PC-9 (cell line): ENCODE measurements at regions not wholly inside any gene's neighbourhood (a gene's known extent, or its start where the extent isn't known, plus 50 kb on each side); places are given as distances from the start of the nearest gene placed in this dataset.

Experiments
- EZH2 ChIP-seq: fragments of 200-600 bp; sonication (generic); IDR thresholded peaks from 2 replicates; pipeline ENCODE4 v1.8.0; 2017; ENCODE audit warnings: antibody characterized with exemption, low read depth
- TF ChIP-seq, protein P1 (sequence below): fragments of 200-600 bp; sonication (generic); conservative IDR thresholded peaks from 2 replicates; pipeline ENCODE4 v1.6.1; 2017; ENCODE audit warnings: mixed run types, antibody characterized with exemption, mild to moderate bottlenecking, moderate library complexity

DNA sequence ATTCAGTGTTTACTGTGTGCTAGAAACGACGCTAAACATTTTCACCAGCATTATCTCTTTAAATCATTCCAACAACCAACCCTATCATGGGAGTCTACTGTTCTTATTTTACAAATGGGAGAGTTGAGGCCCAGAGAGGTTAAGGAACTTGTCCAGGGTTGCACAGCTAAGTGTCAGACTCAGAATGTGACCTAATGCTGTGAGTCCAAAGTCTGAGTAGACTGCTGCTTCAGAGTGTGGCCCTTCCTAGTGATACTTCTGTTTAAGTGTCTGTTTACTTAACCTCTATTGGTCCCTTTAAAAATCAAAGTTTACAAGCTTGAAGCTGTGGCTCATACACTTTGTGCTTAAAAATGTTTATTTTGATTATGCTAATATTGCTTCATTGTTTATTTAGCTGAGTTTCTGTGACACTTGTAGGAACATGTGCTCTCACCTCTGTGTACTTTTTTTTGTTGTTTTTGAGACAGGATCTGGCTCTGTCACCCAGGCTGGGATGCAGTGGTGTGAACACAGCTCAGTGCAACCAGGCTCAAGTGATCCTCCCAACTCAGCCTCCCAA is 84.4 kb upstream of the SYPL1 start:
- TF ChIP-seq, protein P1, sequence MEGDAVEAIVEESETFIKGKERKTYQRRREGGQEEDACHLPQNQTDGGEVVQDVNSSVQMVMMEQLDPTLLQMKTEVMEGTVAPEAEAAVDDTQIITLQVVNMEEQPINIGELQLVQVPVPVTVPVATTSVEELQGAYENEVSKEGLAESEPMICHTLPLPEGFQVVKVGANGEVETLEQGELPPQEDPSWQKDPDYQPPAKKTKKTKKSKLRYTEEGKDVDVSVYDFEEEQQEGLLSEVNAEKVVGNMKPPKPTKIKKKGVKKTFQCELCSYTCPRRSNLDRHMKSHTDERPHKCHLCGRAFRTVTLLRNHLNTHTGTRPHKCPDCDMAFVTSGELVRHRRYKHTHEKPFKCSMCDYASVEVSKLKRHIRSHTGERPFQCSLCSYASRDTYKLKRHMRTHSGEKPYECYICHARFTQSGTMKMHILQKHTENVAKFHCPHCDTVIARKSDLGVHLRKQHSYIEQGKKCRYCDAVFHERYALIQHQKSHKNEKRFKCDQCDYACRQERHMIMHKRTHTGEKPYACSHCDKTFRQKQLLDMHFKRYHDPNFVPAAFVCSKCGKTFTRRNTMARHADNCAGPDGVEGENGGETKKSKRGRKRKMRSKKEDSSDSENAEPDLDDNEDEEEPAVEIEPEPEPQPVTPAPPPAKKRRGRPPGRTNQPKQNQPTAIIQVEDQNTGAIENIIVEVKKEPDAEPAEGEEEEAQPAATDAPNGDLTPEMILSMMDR: no peak
- no peak for TF ChIP-seq EZH2
